ENCODE measurements at regions not wholly inside any gene's neighbourhood (a gene's known extent, or its start where the extent isn't known, plus 50 kb on each side); places are given as distances from the start of the nearest gene placed in this dataset.

DNA sequence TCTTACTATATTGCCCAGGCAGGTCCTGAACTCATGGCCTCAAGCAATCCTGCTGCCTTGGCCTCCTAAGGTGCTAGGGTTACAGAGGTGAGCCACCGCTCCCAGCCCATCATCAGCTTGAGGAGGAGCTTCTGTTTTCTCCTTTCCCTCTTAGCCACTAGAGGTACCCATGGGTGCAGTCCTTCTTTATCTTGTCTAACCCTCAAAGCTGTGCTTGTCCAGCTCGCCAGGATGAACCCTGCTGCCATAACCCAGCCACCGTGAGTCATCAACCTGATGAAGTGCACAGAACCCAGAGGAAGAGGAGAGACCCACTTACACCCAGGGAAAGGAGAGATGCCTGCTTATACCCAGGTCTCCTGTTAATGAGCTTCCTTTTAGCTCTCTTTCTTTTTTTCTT, 133.4 kb downstream of the CUL2 start:
- TF ChIP-seq POLR2A (IDR thresholded peaks at IDR 0.05) (no peak), CTCF (IDR thresholded peaks at IDR 0.05) (no peak)
